ENCODE measurements at regions not wholly inside any gene's neighbourhood (a gene's known extent, or its start where the extent isn't known, plus 50 kb on each side); places are given as distances from the start of the nearest gene placed in this dataset.

GRCh38 chr13:81018936-81019335 is 678.0 kb upstream of the SPRY2 start:
- no peak for TF ChIP-seq CTCF (IDR thresholded peaks at IDR 0.05; ENCODE audit: low read depth, low read length, missing input control)
- no peak for TF ChIP-seq ZBTB33 (IDR thresholded peaks at IDR 0.05)
- no peak for TF ChIP-seq TAF1 (conservative IDR thresholded peaks at IDR 0.05)
- TF ChIP-seq EGR1 (IDR thresholded peaks at IDR 0.05; ENCODE audit: low read depth in 2 of 2) = no peak
